Upper lobe of left lung (tissue), 6 donors: ENCODE measurements at regions not wholly inside any gene's neighbourhood (a gene's known extent, or its start where the extent isn't known, plus 50 kb on each side); places are given as distances from the start of the nearest gene placed in this dataset.
A peak's percentile ranks its signal among the peaks of the same experiment; 100 is the strongest.

Experiments used
- ATAC-seq, 2 donors: fragments of 200-7000 bp; cut with Tn5 transposase; one replicate each; pipeline ENCODE4 v1.9.1; 2022; ENCODE audit warnings: mild to moderate bottlenecking in 2 of 2, moderate library complexity in 2 of 2; ENCODE audit not compliant: low FRiP score in 2 of 2
- DNase-seq, 2 donors: peaks; one replicate each; pipeline ENCODE4 v3.0.0-alpha.2; 2019 to 2020
- H3K27ac ChIP-seq, 4 donors: fragments of 200-600 bp; sonication (generic); one replicate each; pipeline ENCODE4 v1.5.1; 2016 to 2019
- H3K27me3 ChIP-seq, 4 donors: fragments of 200-600 bp; sonication (generic); one replicate each; pipeline ENCODE4 v1.5.1; 2017 to 2019
- H3K36me3 ChIP-seq, 4 donors: fragments of 200-600 bp; sonication (generic); one replicate each; pipeline ENCODE4 v1.5.1; 2016 to 2019
- H3K4me1 ChIP-seq, 4 donors: fragments of 200-600 bp; sonication (generic); one replicate each; pipeline ENCODE4 v1.5.1; 2018 to 2019
- H3K4me3 ChIP-seq, 4 donors: fragments of 200-600 bp; sonication (generic); one replicate each; pipeline ENCODE4 v1.5.1; 2017 to 2019; ENCODE audit warnings: mild to moderate bottlenecking in 2 of 4, moderate library complexity in 1 of 4
- H3K9me3 ChIP-seq, 4 donors: fragments of 200-600 bp; sonication (generic); one replicate each; pipeline ENCODE4 v1.5.1; 2018 to 2019
- EP300 ChIP-seq, 4 donors: sonication (generic); formaldehyde crosslinking; IDR thresholded peaks; one replicate each; pipeline ENCODE4 v1.5.1; 2017; ENCODE audit warnings: antibody characterized with exemption in 4 of 4, control low read depth in 2 of 4
- POLR2A ChIP-seq, 4 donors: fragments of 450-650 bp; IDR thresholded peaks; one replicate each; pipeline ENCODE4 v1.5.1; 2016 to 2017; ENCODE audit warnings: antibody characterized with exemption in 4 of 4, mild to moderate bottlenecking in 2 of 4
- POLR2AphosphoS5 ChIP-seq, 2 donors: sonication (generic); formaldehyde crosslinking; IDR thresholded peaks; one replicate each; pipeline ENCODE4 v1.5.1; 2017; ENCODE audit warnings: antibody characterized with exemption in 2 of 2
- WGBS, 2 donors: methylation state at CpG; one replicate each; pipeline ENCODE4 v1.1.5; 2017 to 2018; 5-methylcytosine and 5-hydroxymethylcytosine counted together
- TF ChIP-seq, protein P1 (sequence below), 6 experiments: fragments of 450-650 bp in 4 of 6; fragments of 200-600 bp in 2 of 6; sonication (generic) in 2 of 6; IDR thresholded peaks; one replicate each; pipeline ENCODE4 v1.5.1; 2016 to 2019; ENCODE audit warnings: antibody characterized with exemption in 6 of 6
- donor health status: DM: no; HTN: no; CAD: no; lungs with moderate emphysema.
- donor health status: DM: no; HTN: yes; CAD: no; lungs with severe emphysema.

DNA sequence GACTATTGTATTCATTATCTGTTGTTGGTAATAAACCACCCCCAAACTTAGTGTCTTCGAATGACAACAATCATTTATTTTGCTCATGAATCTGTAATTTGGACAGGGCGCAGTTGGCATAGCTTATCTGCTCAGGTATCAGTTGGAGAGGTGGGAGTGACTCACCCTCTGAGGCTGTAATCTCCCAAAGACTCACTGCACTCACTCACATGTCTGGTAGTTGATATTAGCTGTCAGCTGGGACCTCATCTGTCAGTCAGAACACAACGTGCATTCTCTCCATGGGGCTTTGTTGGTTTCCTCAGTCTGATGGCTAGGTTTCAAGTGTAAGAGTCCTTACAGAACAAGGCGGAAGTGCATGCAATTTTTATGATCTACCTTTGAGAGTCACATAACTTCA, 183.5 kb upstream of the PRNP start:
- TF ChIP-seq POLR2A (IDR thresholded peaks at IDR 0.05) = no peak
- TF ChIP-seq, protein P1, sequence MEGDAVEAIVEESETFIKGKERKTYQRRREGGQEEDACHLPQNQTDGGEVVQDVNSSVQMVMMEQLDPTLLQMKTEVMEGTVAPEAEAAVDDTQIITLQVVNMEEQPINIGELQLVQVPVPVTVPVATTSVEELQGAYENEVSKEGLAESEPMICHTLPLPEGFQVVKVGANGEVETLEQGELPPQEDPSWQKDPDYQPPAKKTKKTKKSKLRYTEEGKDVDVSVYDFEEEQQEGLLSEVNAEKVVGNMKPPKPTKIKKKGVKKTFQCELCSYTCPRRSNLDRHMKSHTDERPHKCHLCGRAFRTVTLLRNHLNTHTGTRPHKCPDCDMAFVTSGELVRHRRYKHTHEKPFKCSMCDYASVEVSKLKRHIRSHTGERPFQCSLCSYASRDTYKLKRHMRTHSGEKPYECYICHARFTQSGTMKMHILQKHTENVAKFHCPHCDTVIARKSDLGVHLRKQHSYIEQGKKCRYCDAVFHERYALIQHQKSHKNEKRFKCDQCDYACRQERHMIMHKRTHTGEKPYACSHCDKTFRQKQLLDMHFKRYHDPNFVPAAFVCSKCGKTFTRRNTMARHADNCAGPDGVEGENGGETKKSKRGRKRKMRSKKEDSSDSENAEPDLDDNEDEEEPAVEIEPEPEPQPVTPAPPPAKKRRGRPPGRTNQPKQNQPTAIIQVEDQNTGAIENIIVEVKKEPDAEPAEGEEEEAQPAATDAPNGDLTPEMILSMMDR (IDR thresholded peaks at IDR 0.05) = no peak
- Histone ChIP-seq H3K36me3 (no peaks in the 10 kb centered on the region), H3K9me3 (peaks cover 0 to 8% (median 0%) of the 10 kb centered on the region in 4 donors), H3K4me3 (no peak overlapping the region), H3K4me1 (no peaks in the 10 kb centered on the region), H3K27ac (no peak overlapping the region), H3K27me3 (no peaks in the 10 kb centered on the region)
- ATAC-seq (no peak), DNase-seq (no peak)
- WGBS, 2 donors = 59 to 68% methylated on average over 4 of the region's 4 CpGs

DNA sequence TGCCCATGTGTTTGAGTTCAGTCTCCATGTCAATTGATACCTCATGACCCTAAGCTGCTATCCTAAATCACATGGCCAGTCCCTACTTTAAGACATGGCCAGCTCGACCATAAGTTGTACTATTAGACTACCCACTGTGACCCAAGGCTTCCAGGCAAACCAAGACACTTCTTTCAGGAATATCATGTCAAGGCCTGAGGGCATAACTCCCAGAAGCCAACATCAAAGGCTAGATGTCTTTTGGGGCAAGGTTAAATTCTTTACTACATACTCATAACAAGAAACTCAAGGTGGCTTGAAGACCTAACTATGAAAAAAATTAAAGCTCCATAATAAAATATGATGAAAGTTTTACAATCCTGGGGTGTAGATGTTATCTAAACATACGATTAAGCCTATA, 192.9 kb upstream of the PRNP start:
- H3K27ac ChIP-seq = no peak overlapping the region
- TF ChIP-seq, protein P1 (IDR thresholded peaks at IDR 0.05) = no peak
- TF ChIP-seq POLR2A (IDR thresholded peaks at IDR 0.05) (no peak), EP300 (IDR thresholded peaks at IDR 0.05) (no peak), POLR2AphosphoS5 (IDR thresholded peaks at IDR 0.05) (no peak)
- 79 to 85% methylated on average over 2 of the region's 2 CpGs for WGBS, 2 donors
- H3K27me3 ChIP-seq = no peaks in the 10 kb centered on the region
- no peak for DNase-seq
- no peaks in the 10 kb centered on the region for H3K4me1 ChIP-seq
- no peak for ATAC-seq
- no peaks in the 10 kb centered on the region for H3K36me3 ChIP-seq
- H3K4me3 ChIP-seq = no peak overlapping the region
- H3K9me3 ChIP-seq = no peaks in the 10 kb centered on the region

DNA sequence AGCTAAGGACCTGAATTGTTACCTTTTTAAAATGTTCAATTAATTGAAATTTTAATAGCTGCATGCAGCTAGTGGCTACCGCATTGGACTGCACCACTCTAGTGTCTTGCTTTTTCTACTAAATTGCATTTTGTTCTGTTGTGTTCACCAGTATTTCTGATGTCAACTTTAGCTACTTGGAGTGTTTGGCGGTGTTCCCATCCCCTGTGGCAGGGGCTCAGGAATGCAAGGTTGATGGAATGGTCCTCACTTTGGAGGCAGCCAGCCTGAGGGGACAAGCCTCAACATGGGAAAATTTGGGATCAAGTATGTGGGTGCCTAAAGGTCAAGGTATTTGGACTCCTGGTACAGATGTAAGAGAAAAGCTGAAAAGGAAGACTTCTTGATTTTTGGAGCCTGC, 194.6 kb upstream of the PRNP start:
- TF ChIP-seq POLR2A (IDR thresholded peaks at IDR 0.05) (no peak), POLR2AphosphoS5 (IDR thresholded peaks at IDR 0.05) (no peak), EP300 (IDR thresholded peaks at IDR 0.05) (no peak)
- TF ChIP-seq, protein P1 (IDR thresholded peaks at IDR 0.05) = no peak
- WGBS, 2 donors = 82 to 93% methylated on average over 2 of the region's 2 CpGs
- H3K4me3 ChIP-seq = no peak overlapping the region
- no peaks in the 10 kb centered on the region for H3K27me3 ChIP-seq
- no peaks in the 10 kb centered on the region for H3K4me1 ChIP-seq
- no peak overlapping the region for H3K27ac ChIP-seq
- ATAC-seq (no peak), DNase-seq (no peak)
- H3K36me3 ChIP-seq = no peaks in the 10 kb centered on the region
- no peaks in the 10 kb centered on the region for H3K9me3 ChIP-seq

DNA sequence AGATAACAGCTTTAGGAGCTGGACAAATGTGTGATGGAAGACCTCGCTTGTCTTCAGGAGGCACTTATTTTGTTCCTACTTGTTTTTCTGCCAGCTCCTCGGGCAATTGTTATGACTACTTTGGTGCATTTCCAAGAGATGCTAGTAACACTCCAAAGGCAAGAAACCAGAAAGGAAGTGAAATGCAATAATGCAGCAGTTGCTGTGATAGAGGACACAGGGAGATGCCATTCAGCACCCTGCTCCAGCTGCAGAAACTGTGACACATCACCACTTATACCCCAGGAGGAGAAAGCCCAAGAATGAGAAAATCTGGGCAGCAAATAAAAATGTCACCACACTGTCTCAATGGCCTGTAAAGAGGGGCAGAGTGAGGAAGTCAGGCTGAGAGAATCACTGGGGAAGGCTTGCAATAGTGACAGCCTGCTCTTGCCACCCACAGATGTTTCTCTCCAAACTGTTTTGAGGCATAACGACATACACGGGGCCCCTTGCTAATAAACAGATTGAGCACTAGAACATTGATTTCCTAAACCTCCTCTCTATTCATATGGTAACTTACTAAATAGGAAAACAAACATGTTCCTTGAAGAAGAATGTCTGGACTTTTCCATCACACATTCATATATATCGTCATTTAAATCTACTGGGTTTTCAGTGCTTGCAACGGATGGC, 195.5 kb upstream of the PRNP start:
- no peak overlapping the region for H3K27ac ChIP-seq
- TF ChIP-seq, protein P1 (IDR thresholded peaks at IDR 0.05) = no peak
- TF ChIP-seq POLR2AphosphoS5 (IDR thresholded peaks at IDR 0.05) (no peak), EP300 (IDR thresholded peaks at IDR 0.05) (no peak), POLR2A (IDR thresholded peaks at IDR 0.05) (no peak)
- no peaks in the 10 kb centered on the region for H3K9me3 ChIP-seq
- H3K27me3 ChIP-seq = no peaks in the 10 kb centered on the region
- no peaks in the 10 kb centered on the region for H3K4me1 ChIP-seq
- 46 to 59% methylated on average over 6 of the region's 6 CpGs for WGBS, 2 donors
- no peak overlapping the region for H3K4me3 ChIP-seq
- H3K36me3 ChIP-seq = no peaks in the 10 kb centered on the region
- ATAC-seq = no peak
- DNase-seq = no peak

DNA sequence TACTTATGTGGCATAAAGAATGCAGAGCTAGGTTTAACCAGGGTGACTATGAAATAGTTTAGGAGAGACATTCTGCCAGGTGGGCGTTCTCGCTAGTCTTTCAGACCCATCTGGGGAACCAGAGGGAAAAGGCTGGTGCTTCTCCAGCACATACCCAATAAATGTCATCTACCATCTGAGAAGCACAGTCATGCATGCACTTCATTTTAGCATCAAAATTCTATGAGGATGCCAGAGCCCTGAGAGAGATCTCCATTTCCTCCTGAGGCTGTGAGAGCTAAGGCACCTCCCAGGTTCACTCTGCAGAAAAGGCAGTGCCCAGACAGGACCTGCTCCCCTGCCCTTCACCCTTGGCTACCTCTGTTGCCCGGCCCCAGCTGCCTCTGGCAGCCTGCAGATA, 196.2 kb upstream of the PRNP start:
- no peaks in the 10 kb centered on the region for H3K9me3 ChIP-seq
- H3K27ac ChIP-seq = no peak overlapping the region
- no peaks in the 10 kb centered on the region for H3K4me1 ChIP-seq
- H3K4me3 ChIP-seq = no peak overlapping the region
- H3K27me3 ChIP-seq = no peaks in the 10 kb centered on the region
- ATAC-seq (peak in 1 of 2 donors; percentile 32), DNase-seq (no peak)
- no peaks in the 10 kb centered on the region for H3K36me3 ChIP-seq
- TF ChIP-seq POLR2AphosphoS5 (IDR thresholded peaks at IDR 0.05) (no peak), EP300 (IDR thresholded peaks at IDR 0.05) (no peak), POLR2A (IDR thresholded peaks at IDR 0.05) (no peak)
- TF ChIP-seq, protein P1 (IDR thresholded peaks at IDR 0.05) = no peak
- whole genome bisulfite sequencing, 2 donors = 75 to 91% methylated on average over 3 of the region's 3 CpGs
